Activated gamma-delta T cell (primary cell): ENCODE measurements at regions not wholly inside any gene's neighbourhood (a gene's known extent, or its start where the extent isn't known, plus 50 kb on each side); places are given as distances from the start of the nearest gene placed in this dataset.
A peak's percentile ranks its signal among the peaks of the same experiment; 100 is the strongest.

Source experiments
- DNase-seq: peaks from one replicate; lab custom pipeline; 2025; lab: John Stamatoyannopoulos, UW

DNA sequence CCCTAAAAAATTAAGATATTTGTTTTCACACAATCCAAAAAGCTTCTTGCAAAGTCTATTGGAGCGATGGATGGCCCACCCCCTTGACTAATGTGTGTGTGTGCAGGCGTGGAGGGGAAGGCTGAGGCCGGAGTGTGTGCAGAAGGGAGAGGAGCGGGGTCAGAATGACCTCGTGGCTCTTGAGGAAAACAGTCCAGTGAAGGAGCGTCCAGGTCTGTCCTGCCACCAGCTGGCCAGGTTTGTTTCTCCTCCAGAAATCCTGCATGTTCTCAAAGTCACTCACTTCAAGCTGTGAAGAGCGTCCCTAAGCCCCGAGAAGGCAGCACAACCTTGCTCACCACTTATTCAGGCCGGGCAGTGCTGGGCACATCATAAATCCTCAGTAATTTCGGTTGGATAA lies 69.5 kb upstream of the SSX2IP start:
- DNase-seq, result no peak

DNA sequence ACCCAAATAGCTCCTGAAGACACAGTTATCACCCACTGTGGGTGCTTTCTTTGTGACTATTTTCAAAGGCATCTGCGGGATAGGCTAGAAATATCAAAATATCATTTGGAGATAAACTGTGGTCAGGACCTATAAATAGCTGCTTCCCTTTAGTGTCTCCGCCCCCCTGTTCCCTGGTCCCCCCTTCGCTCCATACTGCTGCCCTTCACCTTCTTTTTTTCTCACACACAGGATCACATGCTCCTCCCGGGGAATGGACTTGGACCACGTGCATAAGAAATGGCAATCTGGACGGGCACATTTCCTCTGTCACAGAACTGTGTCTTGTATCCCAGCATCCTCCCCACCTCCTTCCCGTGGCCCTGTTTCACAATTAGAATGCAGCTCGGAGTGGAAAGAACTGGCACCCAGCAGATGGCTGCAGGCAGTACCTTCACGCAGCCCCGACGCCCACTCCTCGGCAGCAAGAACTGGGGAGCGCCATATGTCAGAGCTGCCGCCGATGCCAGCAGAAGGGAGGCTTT lies 68.8 kb upstream of the SSX2IP start:
- DNase-seq, result no peak

DNA sequence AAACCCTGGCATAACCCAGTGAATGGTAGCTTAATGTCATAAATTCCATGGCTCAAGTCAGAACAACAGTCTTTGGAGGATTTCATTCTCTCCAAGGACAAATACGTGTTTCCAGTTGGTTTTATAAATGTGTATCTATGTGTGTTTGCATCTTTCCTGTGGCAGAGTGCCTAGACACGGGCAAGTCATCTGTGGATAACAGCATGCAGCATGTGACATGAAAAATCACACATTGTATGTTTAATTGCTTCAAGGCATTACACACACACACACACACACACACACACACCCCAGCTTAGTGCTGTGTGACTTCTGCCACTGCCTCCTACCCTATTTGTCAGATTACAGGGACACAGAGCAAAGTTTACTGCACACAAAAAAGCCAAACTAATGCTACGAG lies 68.2 kb upstream of the SSX2IP start:
- no peak for DNase-seq

DNA sequence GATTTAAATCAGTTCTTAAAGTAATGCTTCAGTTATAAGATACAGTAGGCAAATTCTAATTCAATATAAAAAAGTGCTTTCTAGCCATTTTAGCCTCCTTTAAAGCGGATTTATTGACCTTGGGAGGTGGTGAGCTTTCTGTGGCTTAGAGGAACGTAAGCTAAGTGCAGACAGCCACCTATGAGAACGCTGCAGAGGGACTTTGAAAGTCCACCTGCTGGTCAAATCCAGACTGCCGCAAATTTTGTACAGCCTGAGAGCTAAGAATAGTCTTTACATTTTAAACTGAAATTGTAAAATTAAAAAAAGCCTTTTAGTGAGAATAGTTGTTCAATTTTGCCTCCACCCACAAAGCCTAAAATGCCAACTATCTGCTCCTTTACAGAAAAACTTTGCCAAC lies 67.0 kb upstream of the SSX2IP start:
- no peak for DNase-seq

DNA sequence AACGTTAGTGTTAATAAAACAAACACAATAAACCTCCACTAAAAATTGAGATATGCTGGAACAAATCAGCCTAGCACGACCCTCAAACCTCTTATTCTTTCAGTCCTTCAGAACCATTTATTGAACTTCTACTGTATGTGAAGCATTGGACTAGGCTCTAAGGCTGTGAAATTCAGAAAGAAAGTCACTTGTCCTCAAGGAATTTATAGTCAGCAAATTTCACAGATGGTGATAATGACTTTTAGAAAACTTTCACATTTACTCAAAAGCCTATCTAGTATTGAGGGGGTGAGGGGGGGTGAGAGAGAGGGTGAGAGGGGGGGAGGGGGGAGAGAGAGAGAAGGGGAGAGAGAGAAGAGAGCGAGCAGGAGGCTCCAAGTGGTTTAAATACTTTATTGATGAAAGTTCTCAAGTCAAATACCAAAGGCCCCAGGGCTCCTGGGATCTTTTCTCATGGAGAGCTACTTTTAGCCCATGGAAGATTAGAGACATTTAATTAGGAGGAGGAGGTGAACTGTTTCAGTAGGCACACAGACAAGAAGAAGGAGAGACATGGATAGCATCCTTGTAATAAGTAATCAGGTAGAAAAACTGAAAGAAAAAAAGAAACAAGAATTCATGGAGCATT lies 66.3 kb upstream of the SSX2IP start:
- no peak for DNase-seq

DNA sequence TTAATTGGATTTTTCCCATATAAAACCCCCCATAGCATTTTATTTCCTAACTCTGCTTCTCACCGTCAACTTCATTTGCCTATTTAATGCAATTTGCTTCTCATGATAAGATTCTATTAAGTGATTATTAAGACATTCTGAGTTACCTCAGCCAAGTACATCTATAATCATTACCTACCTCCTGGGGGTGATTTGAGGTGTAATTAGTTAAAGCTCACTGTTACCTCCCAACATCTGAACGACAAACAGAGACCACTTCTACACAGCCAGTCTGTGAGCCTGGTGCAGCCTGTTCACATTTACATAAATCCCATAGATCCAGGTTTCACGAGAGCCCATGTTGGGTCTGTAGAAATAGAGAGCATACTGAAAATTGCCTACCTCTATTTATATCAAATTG lies 65.7 kb upstream of the SSX2IP start:
- DNase-seq, result no peak

DNA sequence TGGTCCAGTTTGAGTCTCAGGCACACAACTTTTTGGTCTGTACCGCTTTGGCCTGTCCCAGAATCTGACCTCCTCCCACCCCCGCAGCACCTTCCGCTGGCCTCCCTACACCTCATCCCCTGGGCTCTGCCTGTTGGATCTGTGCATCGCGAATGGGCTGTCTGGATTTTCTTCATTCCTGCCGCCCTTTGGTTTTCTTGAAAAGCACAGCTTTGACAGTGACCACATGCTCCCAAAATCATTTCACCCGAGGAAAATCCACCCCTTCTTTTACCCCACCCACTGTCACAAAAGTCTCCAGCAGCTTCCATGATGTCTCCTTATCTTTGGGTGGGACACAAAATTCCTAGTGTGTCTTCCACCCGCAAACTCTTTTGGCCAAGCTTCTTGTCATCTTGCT lies 65.0 kb upstream of the SSX2IP start:
- DNase-seq, result no peak

DNA sequence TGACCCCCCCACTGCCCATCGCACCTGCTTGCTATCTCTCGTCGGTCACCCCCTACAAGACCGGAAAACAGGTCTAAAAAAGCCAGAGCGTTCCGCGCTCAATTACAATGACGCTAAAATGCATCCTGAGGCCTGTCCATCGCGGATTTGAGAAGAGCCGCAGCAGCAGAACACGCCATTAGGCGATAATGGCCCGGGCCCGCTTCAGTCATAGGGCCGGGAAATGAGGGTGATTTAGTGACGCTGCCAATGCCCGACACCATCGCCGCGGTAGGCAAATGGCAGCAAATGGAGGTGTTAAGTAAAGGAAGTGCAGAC lies 64.1 kb upstream of the SSX2IP start:
- no peak for DNase-seq

DNA sequence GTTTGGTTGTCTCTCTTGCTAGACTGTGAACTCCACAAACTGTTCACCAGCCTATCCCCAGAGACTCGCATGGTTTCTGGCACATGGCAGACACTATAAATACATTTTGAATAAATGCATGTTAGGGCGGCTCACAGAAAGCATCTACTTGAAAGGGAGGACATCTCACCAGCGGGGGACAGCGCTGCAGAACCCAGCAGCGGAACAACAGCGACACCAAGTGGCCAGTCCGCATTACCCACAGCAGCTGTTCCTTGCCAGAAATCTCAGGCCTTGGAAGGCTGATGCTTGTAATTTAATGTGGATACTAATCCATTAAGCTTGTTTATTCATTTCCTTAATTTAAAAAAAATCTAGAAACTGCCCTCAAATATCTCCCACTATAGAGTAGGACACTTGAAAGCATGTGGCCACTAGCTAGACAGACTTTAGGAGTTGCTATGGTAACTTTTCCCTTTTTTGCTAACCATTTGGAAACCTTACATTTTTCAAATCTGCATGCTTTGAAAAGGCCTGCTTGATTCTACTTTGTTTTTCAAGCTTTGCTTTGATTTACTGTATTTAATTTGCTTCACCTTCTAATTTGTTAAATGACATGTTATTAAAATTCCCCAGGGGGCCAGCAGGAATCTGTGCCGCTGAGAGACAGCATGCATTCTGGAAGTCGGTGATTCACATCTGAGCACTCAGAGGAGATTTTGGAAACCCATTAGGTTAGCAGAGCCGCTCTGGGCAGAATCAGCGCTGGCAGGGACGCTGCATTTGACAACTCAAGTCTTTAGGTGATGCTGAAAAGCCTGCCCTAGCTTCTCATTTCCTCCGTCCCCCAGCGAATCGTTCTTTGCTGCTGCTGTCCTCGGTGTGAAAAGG lies 63.5 kb upstream of the SSX2IP start:
- peak; percentile 22 for DNase-seq

DNA sequence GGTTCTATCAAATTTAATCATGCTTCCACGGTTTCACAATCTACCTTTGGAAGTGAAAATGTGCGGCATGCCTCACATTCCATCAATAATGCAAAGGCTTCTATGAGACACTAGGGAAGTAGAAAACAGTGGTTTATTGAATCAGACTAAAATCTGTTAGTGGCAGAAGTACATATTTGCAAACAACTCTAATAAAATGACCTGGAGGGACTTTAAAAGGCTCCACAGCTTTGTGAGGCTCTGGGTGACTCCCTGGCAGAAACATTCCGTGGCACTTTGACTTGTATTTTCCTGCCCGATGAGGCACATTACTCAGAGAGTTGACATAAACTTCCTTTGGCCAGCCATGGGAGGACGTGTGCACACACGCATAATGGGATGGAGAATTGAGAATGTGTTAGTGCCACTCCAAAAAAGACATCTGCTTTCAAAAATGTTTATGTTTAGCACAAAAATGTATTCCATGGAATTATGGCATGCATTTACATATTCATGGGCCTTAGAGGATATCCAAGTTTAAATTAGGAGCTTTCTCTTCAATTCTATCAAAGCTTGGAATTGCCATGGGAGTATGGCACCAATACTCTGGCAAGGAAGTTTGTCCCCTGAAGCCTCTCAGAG lies 60.0 kb upstream of the SSX2IP start:
- no peak for DNase-seq

DNA sequence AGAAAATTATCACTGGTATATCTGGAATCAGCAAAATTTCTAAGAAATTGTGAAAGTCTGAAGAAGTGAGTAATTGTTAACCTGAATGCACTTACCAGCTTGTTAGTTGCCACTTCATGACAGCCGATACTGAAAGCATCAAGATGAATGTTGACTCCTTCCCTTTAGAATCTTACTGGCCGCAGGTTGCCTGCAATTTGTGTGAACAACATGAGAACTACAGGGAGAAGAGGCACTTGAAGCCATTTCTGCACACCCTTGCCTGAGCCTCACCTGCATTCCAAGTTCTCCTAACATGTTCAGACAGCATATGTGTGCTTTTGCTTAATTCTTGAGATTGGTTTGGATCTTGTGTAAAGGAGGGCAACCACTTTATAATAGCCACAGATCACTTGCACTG lies 59.2 kb upstream of the SSX2IP start:
- no peak for DNase-seq

DNA sequence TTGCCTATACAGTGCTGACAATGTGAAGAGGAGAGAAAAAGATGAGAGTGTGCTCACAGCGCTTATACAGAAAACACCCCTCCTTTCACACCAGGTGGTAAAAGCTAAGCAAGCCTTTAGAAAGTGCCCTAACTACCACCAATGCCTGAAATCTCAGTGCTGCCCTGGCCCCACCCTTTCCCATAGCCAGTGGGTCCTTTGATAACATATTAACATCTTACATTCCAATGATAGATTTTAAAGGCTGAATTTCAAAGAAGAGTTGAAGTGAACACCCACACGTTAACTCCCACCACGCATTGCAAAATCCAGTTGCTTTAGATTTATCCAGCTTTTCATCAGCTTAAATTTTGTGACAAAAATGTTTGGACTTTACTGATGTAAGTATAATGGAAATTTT lies 58.1 kb upstream of the SSX2IP start:
- no peak for DNase-seq

DNA sequence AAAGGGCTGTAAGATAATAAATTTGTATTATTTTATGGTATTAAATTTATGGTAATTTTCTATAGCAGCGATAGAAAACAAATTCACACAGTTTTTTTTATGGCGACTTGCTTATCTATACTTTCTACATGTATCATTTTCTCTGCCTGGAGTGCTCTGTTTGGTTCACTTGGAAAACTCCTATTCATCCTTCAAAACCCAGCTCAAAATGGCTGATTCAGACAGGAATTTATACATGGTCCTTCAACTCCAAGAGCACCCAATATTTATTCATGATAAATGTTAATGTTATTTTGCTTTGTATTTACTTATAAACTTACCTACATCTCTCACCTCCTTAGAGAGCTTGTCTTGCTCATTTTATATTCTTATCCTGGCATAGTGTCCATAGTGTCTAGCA lies 55.6 kb upstream of the SSX2IP start:
- no peak for DNase-seq

DNA sequence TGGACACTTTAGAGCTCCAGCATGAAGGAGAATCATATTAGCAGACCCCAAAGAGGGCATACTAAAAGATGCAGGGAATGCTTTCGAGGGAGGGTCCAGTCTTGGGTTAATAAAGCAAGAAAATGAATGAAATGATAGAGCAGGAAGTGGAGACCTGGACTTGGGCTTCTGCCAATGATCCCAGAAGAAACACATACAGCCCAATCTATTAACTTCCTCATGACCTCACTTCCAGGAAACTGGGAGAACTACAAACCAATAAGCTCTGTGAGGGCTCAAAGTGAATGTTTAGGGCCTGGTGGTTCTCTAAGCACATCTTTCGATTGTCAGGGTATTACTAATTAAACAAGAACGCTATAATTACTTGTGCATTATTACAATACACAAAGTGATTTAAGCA lies 53.6 kb upstream of the SSX2IP start:
- DNase-seq, result no peak

DNA sequence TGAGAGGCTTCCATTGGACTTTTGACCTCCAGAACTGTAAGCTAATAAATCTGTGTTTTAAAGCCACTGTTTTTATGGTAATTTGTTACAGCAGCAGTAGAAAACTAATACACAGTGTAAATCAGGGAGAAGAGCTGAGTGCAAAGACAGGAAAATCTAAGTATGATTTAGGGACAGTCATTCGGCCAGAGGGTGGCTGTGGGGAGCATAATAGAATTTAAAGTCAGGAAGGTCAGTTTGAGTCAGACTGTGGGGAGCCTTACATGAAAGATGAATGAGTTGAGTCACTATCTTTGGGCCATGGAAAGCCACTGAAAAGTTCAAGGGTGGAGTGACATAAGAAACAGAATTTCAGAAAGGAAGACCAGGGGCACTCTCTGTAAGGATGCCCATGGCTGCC lies 52.4 kb upstream of the SSX2IP start:
- DNase-seq, result no peak

DNA sequence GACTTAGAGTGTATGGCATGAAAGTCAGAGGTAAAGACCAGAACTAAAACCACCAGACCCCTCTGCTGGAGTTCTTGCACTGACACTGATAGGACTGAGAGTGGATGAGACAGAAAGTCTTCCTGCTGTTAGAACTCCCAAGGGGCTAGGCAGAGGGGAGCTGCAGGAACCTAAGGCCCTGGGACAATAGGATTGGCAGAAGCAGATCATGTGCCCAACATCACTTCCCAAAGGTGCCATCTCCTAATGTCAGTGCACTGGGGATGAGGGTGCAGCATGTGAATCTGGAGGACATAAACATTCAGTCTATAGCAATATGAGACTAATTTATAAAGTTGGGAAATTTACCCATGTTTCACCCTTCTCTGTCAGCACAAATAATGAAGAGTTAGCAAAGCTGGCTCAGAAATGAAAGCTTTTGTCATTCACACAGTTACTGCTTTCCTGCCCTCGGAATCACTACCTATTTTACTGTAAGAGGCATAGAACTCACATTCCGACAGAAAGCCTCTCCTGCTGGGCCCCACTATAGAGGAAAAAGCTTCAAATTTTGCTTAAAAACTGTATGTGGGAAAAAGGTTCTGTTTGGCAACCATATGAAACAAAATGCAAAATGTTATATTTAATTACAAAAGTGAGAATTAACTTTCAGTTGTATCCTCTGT lies 49.9 kb upstream of the SSX2IP start:
- no peak for DNase-seq
